Stimulated activated naive CD4-positive, alpha-beta T cell treated with Interleukin-2 at 50 U/mL for 16 hours (primary cell): ENCODE measurements at regions not wholly inside any gene's neighbourhood (a gene's known extent, or its start where the extent isn't known, plus 50 kb on each side); places are given as distances from the start of the nearest gene placed in this dataset.
"Not testable (repeated sequence)": the region's sequence is repeated elsewhere in the genome, so short reads cannot be mapped to it uniquely, and the experiment has no call there.

ENCODE experiments used
- DNase-seq: peaks from one replicate; lab custom pipeline; 2025; lab: John Stamatoyannopoulos, UW

DNA sequence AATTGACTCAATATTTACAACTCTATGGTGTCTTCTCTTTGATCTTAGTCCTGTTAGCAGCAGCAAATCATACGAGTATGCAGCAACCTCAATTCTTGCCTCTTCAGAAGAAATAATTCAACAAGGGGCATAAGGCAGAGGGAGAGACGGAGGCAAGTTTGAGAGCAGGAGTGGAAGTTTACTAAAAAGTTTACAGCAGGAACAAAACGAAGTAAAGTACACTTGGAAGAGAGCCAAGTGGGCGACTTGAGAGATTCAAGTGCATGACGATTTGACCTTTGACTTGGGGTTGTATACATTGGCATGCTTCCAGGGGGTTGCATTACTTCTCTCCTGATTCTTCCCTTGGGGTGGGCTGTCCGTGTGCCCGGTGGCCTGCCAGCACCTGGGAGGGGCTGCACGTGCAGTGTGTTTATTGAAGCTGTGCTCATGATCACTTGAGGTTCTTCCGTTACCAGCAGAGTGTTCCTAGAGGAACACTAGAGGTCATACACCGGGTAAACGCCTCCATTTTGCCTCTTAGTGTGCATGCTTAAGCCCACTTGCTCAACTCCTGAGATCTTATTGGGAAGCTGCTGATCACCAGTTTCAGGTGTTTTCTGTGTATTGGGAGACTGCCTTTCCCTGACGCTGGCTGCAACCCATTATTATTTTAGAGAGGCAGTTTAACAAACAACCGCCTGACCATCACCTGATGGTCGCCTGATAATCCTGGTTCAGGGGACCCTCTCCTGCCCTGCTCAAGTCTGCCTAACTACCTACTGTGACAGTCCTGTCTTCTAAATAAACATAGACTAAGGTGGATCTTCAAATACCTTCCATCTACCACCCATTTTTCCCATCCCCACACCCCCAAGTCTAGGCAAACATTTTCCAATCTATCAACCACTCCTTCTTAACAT lies 172.4 kb upstream of the MYLIP start:
- DNase-seq = no peak

- no peak for DNase-seq
Observed at GRCh38 chr6:15955484-15955883, 173.4 kb upstream of the MYLIP start.

DNA sequence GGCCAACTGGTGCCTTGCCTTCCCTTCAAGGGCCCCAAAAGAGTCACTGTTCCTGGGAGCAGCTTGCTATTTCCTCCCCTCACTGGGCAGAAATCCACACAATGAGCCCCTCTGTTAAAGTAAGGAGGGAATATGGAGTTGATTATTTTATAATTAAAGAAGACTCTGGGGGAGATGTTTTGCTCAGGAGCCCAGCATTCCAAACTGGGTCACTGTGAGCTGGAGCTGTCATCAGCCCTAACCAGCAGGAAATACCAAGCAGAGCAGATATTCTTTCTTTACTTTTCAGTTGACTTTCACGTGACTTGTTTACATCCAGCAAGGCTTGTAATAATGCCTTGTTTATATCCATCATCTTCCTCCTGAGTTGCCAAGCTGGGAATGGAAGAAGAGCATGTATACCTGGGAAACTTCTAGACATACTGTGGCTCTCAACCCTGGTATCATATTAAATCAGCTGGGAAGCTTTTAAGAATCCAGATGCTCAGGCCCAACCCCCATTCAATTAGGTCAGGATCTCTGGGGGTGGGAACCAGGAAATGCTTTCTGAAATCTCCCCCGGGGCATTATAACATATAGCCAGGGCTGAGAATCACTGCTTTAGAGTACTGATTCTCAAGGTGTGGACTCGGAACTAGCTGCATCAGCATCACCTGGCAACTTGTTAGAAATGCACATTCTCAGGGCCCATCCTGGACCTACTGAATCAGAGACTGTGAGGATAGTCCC lies 175.6 kb upstream of the MYLIP start:
- DNase-seq = no peak

DNA sequence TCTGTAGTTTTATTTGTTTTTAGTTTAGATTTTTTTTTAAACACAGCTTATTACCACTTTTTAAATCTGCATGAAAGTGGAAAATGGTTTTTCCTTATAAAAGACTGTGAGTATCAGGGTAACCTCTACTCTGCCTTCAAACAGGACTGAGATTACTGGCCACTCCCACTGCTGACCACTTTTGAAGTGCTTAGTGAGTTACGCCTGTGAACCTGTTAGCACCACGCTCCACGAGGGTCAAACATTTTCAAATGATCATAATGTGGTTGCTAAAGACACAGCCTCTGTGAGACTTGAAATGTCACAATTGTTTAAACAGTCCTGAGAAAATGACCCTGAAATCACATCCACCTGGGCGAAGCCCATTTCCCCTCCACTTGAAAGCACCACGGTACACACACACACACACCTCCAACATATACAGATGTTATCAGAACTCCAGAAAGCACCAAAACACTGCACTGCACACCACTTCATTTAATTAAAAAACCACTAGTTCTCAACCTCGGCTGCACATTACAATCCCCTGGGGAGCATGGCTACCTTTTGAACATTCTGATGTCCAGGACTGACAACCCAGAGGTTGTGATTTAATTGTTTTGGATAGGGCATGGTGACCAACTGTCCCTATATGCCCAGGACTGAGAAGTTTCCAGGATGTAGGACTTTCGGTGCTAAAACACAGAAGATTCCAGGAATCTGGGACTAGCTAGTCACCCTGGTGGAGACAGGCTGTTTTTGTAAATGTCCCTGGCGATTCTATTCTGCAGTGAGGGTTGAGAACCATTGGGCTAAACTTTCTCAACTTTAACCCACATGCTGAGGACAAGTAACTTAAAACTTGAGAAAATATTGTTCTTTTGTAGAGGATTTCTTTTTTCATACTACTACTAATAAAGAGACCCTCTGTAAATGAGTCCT lies 176.4 kb upstream of the MYLIP start:
- no peak for DNase-seq

- no peak for DNase-seq
Observed at GRCh38 chr6:15950962-15951569, 177.8 kb upstream of the MYLIP start.

- DNase-seq = no peak
Observed at GRCh38 chr6:15949982-15950381, 178.9 kb upstream of the MYLIP start.

GRCh38 chr6:15948930-15949900 lies 179.7 kb upstream of the MYLIP start:
- DNase-seq = no peak

DNA sequence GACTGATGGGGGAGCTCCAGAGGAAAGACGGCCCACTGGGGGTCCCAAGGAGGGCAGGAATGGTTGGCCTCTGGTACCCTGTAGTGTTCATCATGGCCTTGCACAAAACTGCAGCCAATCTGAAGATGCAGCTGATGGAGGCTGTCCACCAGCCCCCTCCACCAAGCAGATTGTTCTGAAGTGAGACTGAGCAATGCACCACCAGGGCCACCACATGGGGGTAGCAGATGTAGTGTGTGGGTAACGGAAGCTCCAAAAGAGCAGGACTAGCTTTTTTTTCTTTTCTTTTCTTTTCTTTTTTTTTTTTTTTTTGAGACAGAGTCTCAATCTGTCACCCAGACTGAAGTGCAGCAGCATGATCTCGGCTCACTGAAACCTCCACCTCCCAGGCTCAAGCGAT lies 181.0 kb upstream of the MYLIP start:
- no peak for DNase-seq

GRCh38 chr6:15947436-15947835 lies 181.4 kb upstream of the MYLIP start:
- no peak for DNase-seq

DNA sequence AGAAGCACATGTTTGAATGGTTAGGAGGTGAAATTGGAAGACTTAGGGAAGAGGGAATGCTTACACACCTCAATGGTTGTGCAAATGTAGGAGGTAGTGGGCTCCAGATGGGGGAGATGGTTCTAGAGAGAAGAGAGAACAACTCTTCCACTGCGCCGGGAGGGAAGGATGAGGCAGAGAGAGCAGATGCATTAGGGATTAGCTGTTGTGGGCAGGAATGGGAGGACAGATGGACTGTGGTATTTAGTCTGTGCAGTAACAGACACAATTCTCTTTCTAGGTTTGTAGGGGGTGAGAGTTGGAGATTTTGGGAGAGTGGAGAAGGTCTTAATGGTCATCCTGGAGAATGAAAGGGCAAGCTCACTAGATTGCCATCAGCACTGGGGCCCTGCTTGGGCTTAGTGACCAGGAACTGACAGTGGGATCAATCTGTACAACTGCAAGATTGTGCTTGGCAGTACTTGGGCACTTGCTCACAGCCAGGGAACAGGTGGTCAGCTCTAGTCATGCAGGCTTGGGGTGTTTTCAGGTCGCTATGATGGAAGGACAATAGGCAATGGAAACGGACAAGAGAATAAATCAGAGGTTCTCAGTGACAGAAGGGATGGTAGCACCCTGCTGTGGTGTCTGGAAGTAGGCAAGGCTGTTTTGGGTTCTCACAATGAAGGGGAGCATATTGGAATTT lies 182.0 kb upstream of the MYLIP start:
- DNase-seq = no peak

DNA sequence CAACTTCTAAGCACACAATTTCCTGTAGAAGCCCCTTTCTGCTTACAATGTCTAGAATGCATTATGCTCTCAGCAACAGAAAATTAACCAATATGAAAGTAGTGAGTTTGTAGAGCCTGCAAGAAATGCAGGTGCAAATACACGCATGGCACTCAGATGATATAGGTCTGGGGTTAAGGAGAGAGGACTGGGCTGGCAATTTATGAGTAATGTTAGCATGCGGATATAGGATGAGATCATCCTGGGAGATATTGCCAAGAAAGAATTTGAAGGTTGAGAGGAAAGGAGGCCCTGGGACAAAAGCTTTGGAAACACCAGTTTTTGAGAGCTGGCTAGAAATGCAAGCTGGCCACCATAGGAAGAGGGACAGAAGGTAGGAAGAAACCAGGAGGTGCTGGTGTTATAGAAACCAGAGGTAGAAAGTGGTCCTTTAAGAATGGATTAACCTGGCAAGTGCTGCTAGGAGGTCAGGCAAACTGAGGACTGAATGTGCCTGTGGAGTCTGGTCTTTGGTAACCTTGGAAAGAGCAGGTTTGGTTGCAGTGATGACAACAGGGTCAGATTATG lies 183.2 kb upstream of the MYLIP start:
- no peak for DNase-seq

DNA sequence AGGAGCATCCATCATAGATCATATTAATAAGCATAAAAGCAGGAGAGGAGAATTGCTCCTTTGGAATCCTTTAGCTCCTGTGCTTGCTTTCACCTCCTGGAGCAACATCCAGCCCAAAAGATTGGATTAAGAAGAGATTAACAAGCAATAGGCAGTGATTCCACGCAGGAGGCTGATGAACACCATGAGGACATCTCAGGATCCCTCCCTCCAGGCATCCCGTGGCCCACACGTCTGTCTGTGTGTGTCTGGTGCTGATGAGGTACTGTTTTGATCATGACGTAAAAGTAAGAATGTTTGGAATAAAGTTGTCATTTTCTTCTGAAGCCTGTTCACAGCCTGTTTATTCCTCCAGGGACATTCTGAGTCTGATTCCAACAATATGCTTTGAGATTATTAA lies 185.5 kb upstream of the MYLIP start:
- no peak for DNase-seq

DNA sequence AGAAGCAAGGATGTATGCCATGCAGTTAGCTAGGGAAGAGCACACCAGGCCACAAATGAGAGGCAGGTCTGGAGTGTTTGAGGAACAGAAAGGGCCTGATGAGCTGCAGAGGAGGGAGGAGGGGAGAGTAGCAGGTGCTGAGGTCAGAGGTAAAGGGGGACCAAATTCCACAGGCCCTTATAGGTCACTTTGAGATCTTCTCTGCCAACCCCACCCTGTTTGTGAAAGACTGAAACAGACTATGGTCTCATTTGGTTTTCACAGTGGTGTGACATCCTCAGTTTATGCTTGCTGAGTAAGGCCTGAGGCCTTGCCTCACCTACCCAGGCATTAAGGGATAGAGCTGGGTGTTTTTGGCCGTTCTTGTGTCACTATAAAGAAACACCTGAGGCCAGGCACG lies 187.7 kb upstream of the MYLIP start:
- no peak for DNase-seq

GRCh38 chr6:15938107-15938506 lies 190.8 kb upstream of the MYLIP start:
- no peak for DNase-seq

GRCh38 chr6:15937602-15938001 lies 191.3 kb upstream of the MYLIP start:
- no peak for DNase-seq

DNA sequence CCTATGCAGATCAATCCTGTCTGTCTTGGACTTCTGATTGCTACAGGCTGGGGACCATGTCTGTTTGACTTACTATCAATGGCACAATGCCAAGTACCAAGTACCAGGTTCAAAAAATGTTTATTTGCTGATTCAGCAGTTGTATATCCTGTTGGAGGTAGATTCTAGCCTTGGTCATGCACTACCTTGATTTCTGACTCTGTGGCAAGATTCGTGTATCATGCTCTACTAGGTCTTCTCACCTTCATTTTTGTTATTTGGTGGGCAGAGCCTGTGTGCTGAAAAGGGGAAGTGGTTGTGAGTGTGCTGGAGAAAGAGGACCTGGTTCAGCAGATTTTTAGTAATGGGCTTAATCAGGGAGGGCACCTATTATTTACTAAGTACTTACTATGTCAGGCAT lies 192.4 kb upstream of the MYLIP start:
- DNase-seq = no peak

GRCh38 chr6:15935661-15936060 lies 193.2 kb upstream of the MYLIP start:
- no peak for DNase-seq

- not testable (repeated sequence) for DNase-seq
Observed at GRCh38 chr6:15931697-15932096, 197.2 kb upstream of the MYLIP start.

- no peak for DNase-seq
Observed at GRCh38 chr6:15930207-15930606, 198.7 kb upstream of the MYLIP start.

- no peak for DNase-seq
Observed at GRCh38 chr6:15929685-15930084, 199.2 kb upstream of the MYLIP start.
